ENCODE measurements at regions not wholly inside any gene's neighbourhood (a gene's known extent, or its start where the extent isn't known, plus 50 kb on each side); places are given as distances from the start of the nearest gene placed in this dataset.
"Not testable (repeated sequence)": the region's sequence is repeated elsewhere in the genome, so short reads cannot be mapped to it uniquely, and the experiment has no call there.

GRCh38 chr14:24744641-24745040 lies 110.7 kb upstream of the GZMB start:
- no peak for DNase-seq

- no peak for DNase-seq
Measured at GRCh38 chr14:24741871-24742270, 107.9 kb upstream of the GZMB start.

- DNase-seq = no peak
Measured at GRCh38 chr14:24735984-24736630, 102.1 kb upstream of the GZMB start.

GRCh38 chr14:24734917-24735500 lies 101.0 kb upstream of the GZMB start:
- no peak for DNase-seq

- no peak for DNase-seq
Measured at GRCh38 chr14:24726480-24726879, 92.5 kb upstream of the GZMB start.

GRCh38 chr14:24725311-24725710 lies 91.3 kb upstream of the GZMB start:
- DNase-seq = no peak

- no peak for DNase-seq
Measured at GRCh38 chr14:24721775-24722174, 87.8 kb upstream of the GZMB start.

- no peak for DNase-seq
Measured at GRCh38 chr14:24715239-24715638, 81.2 kb upstream of the GZMB start.

GRCh38 chr14:24713404-24713803 lies 79.4 kb upstream of the GZMB start:
- no peak for DNase-seq

GRCh38 chr14:24712909-24713308 lies 78.9 kb upstream of the GZMB start:
- DNase-seq = no peak

- DNase-seq = no peak
Measured at GRCh38 chr14:24712374-24712773, 78.4 kb upstream of the GZMB start.

- DNase-seq = peak; percentile 53
Measured at GRCh38 chr14:24710403-24711112, 76.6 kb upstream of the GZMB start.

- DNase-seq = no peak
Measured at GRCh38 chr14:24708684-24709083, 74.7 kb upstream of the GZMB start.

GRCh38 chr14:24706351-24706750 lies 72.4 kb upstream of the GZMB start:
- DNase-seq = no peak

- no peak for DNase-seq
Measured at GRCh38 chr14:24705840-24706239, 71.8 kb upstream of the GZMB start.

GRCh38 chr14:24701062-24701461 lies 67.1 kb upstream of the GZMB start:
- DNase-seq = no peak

GRCh38 chr14:24700511-24700910 lies 66.5 kb upstream of the GZMB start:
- no peak for DNase-seq

GRCh38 chr14:24699052-24699451 lies 65.1 kb upstream of the GZMB start:
- DNase-seq = no peak

GRCh38 chr14:24696280-24696920 lies 62.4 kb upstream of the GZMB start:
- DNase-seq = not testable (repeated sequence)

GRCh38 chr14:24695265-24696241 lies 61.6 kb upstream of the GZMB start:
- no peak for DNase-seq

GRCh38 chr14:24694680-24695079 lies 60.7 kb upstream of the GZMB start:
- no peak for DNase-seq

- no peak for DNase-seq
Measured at GRCh38 chr14:24693983-24694382, 60.0 kb upstream of the GZMB start.

- no peak for DNase-seq
Measured at GRCh38 chr14:24693353-24693737, 59.4 kb upstream of the GZMB start.
